Neural progenitor cell (in vitro differentiated cells): ENCODE measurements at regions not wholly inside any gene's neighbourhood (a gene's known extent, or its start where the extent isn't known, plus 50 kb on each side); places are given as distances from the start of the nearest gene placed in this dataset.

Experiments
- DNase-seq: peaks from one replicate; pipeline ENCODE4 v3.0.0-alpha.2; 2016; ENCODE audit warnings: low spot score
- H2AFZ ChIP-seq: fragments of 200-600 bp; sonication (generic); replicated peaks from 2 replicates; pipeline ENCODE4 v1.6.1; 2016; ENCODE audit warnings: antibody characterized with exemption
- H3F3A ChIP-seq: fragments of 200-600 bp; sonication (generic); 2 replicates; pipeline ENCODE4 v1.6.1; 2016; ENCODE audit warnings: antibody characterized with exemption, low read depth
- H3K27ac ChIP-seq: fragments of 200-600 bp; sonication (generic); 2 replicates; pipeline ENCODE4 v1.5.1; 2016; ENCODE audit warnings: mild to moderate bottlenecking
- H3K27me3 ChIP-seq: fragments of 200-600 bp; sonication (generic); 2 replicates; pipeline ENCODE4 v1.6.1; 2016; ENCODE audit warnings: mild to moderate bottlenecking, moderate library complexity
- H3K36me3 ChIP-seq: fragments of 200-600 bp; sonication (generic); 2 replicates; pipeline ENCODE4 v1.5.1; 2016
- H3K4me1 ChIP-seq: fragments of 200-600 bp; sonication (generic); 2 replicates; pipeline ENCODE4 v1.6.1; 2016; ENCODE audit warnings: mixed run types
- H3K4me2 ChIP-seq: fragments of 200-600 bp; sonication (generic); 2 replicates; pipeline ENCODE4 v1.6.1; 2016
- H3K4me3 ChIP-seq: fragments of 200-600 bp; sonication (generic); 2 replicates; pipeline ENCODE4 v1.5.1; 2016
- H3K79me2 ChIP-seq: fragments of 200-600 bp; sonication (generic); 2 replicates; pipeline ENCODE4 v1.6.1; 2016; ENCODE audit warnings: low read depth
- H3K9ac ChIP-seq: fragments of 200-600 bp; sonication (generic); 2 replicates; pipeline ENCODE4 v1.6.1; 2016
- H3K9me3 ChIP-seq: fragments of 200-600 bp; sonication (generic); 2 replicates; pipeline ENCODE4 v1.5.1; 2016; ENCODE audit warnings: low read depth
- H4K20me1 ChIP-seq: fragments of 200-600 bp; sonication (generic); 2 replicates; pipeline ENCODE4 v1.6.1; 2016; ENCODE audit warnings: low read depth
- H3K27ac Mint-ChIP-seq: 3 replicates; pipeline ENCODE4 v1.8.0; 2021; ENCODE audit warnings: mixed read lengths
- H3K27me3 Mint-ChIP-seq: 2 replicates; pipeline ENCODE4 v1.8.0; 2022; ENCODE audit warnings: low read depth, mild to moderate bottlenecking, inconsistent platforms, moderate library complexity, mixed read lengths; ENCODE audit not compliant: insufficient read depth
- H3K36me3 Mint-ChIP-seq: 3 replicates; pipeline ENCODE4 v1.8.0; 2021; ENCODE audit warnings: mixed read lengths
- H3K4me1 Mint-ChIP-seq: 3 replicates; pipeline ENCODE4 v1.8.0; 2021; ENCODE audit warnings: mixed read lengths
- H3K4me3 Mint-ChIP-seq: 3 replicates; pipeline ENCODE4 v1.8.0; 2021; ENCODE audit warnings: mild to moderate bottlenecking, moderate library complexity, mixed read lengths
- H3K9me3 Mint-ChIP-seq: 3 replicates; pipeline ENCODE4 v1.8.0; 2020; ENCODE audit warnings: mixed read lengths
- CTCF ChIP-seq: fragments of 200-600 bp; sonication (generic); IDR thresholded peaks from 2 replicates; pipeline ENCODE4 v1.5.1; 2017; ENCODE audit warnings: antibody characterized with exemption, mild to moderate bottlenecking
- EZH2 ChIP-seq: fragments of 200-600 bp; sonication (generic); IDR thresholded peaks from 2 replicates; pipeline ENCODE4 v1.6.1; 2017; ENCODE audit warnings: antibody characterized with exemption, mild to moderate bottlenecking, moderate library complexity
- EZH2phosphoT487 ChIP-seq: fragments of 200-600 bp; sonication (generic); IDR thresholded peaks from 2 replicates; pipeline ENCODE4 v1.6.1; 2017; ENCODE audit warnings: antibody characterized with exemption

DNA sequence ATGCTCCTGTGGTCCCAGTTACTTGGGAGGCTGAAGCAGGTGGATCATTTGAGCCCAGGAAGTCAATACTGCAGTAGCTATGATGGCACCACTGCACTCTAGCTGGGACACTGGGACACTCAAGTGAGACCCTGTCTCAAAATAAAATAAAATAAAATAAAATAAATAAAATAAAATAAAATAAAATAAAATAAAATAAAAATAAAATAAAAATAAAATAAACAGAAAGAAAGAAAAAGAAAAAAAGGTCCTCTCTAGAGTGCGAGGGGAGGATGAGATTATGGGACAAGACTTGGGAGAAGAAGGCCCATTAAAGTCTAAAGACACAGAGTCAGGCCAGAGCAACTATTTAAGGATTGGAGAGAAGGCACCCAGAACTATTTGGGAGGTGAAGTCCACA is 172.5 kb downstream of the IER5 start:
- no peaks in the 10 kb centered on the region for H3F3A ChIP-seq
- no peaks in the 10 kb centered on the region for H3K36me3 ChIP-seq
- H3K27ac ChIP-seq, result no peak overlapping the region
- Mint-ChIP-seq H3K4me1 (no peaks in the 10 kb centered on the region), H3K9me3 (no peaks in the 10 kb centered on the region), H3K4me3 (no peak overlapping the region), H3K27ac (no peak overlapping the region), H3K36me3 (no peaks in the 10 kb centered on the region), H3K27me3 (peaks cover 13% of the 10 kb centered on the region)
- H4K20me1 ChIP-seq, result no peaks in the 10 kb centered on the region
- H3K27me3 ChIP-seq, result no peaks in the 10 kb centered on the region
- no peak overlapping the region for H3K4me3 ChIP-seq
- no peak overlapping the region for H2AFZ ChIP-seq
- H3K79me2 ChIP-seq, result no peaks in the 10 kb centered on the region
- H3K4me2 ChIP-seq, result no peak overlapping the region
- H3K9me3 ChIP-seq, result no peaks in the 10 kb centered on the region
- no peak overlapping the region for H3K9ac ChIP-seq
- peaks cover 11% of the 10 kb centered on the region for H3K4me1 ChIP-seq
- no peak for DNase-seq
- TF ChIP-seq EZH2phosphoT487 (no peak), EZH2 (no peak), CTCF (no peak)

DNA sequence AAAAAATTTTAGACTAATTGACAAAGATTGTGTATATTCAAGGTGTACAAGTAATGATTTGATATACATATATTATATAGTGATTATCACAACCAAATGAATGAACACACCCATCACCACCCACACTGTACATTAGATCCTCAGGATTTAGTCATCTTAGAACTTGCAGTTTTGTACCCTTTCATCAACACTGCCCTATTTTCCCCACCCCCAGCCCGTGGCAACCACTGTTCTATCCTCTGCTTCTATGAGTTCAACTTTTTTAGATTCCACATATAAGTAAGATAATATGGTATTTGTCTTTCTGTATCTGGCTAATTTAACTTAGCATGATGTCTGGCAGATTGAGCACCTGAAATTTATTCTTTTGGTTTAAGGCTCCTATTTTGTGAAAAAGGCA is 173.6 kb downstream of the IER5 start:
- no peaks in the 10 kb centered on the region for H3K36me3 ChIP-seq
- Mint-ChIP-seq H3K4me1 (no peaks in the 10 kb centered on the region), H3K36me3 (no peaks in the 10 kb centered on the region), H3K4me3 (no peak overlapping the region), H3K27me3 (peaks cover 13% of the 10 kb centered on the region), H3K9me3 (no peaks in the 10 kb centered on the region), H3K27ac (no peak overlapping the region)
- H3K4me3 ChIP-seq, result no peak overlapping the region
- TF ChIP-seq EZH2, result no peak
- TF ChIP-seq CTCF, result no peak
- no peak overlapping the region for H3K4me2 ChIP-seq
- H3K4me1 ChIP-seq, result peaks cover 11% of the 10 kb centered on the region
- no peak overlapping the region for H3K27ac ChIP-seq
- no peak overlapping the region for H2AFZ ChIP-seq
- H3K9ac ChIP-seq, result no peak overlapping the region
- H3F3A ChIP-seq, result no peaks in the 10 kb centered on the region
- no peak for DNase-seq
- H4K20me1 ChIP-seq, result no peaks in the 10 kb centered on the region
- H3K79me2 ChIP-seq, result no peaks in the 10 kb centered on the region
- H3K27me3 ChIP-seq, result no peaks in the 10 kb centered on the region
- H3K9me3 ChIP-seq, result no peaks in the 10 kb centered on the region

DNA sequence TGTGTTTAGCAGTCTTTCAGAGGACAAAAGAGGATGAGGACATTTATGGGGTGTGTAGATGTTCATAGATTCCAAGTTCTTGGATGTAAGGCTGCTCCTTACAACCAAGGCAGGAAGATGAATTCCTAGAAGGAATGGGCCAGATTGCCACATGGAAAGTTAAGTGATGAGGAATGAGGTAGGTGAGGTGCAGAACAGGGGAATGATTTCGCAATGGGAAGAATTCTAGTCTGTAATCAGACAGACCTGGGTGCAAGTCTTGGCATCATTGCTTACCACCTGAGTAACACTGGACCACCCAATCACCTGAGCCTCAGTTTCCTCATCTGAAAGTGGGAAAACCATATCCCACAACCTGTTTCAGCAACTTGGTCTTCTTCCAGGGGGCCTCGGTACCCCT is 174.9 kb downstream of the IER5 start:
- no peaks in the 10 kb centered on the region for H3K36me3 ChIP-seq
- no peak overlapping the region for H3K27ac Mint-ChIP-seq
- TF ChIP-seq CTCF, result no peak
- TF ChIP-seq EZH2, result no peak
- no peak for TF ChIP-seq EZH2phosphoT487
- no peak overlapping the region for H3K4me3 ChIP-seq
- no peaks in the 10 kb centered on the region for H4K20me1 ChIP-seq
- peaks cover 4% of the 10 kb centered on the region for H3K4me1 ChIP-seq
- H3K9ac ChIP-seq, result no peak overlapping the region
- no peak overlapping the region for H3K27ac ChIP-seq
- DNase-seq, result no peak
- H3K9me3 ChIP-seq, result no peaks in the 10 kb centered on the region
- H3K79me2 ChIP-seq, result no peaks in the 10 kb centered on the region
- no peak overlapping the region for H3K4me2 ChIP-seq
- no peaks in the 10 kb centered on the region for H3K27me3 ChIP-seq
- H3K36me3 Mint-ChIP-seq, result no peaks in the 10 kb centered on the region
- H3K4me1 Mint-ChIP-seq, result no peaks in the 10 kb centered on the region
- peaks cover 10% of the 10 kb centered on the region for H3K27me3 Mint-ChIP-seq
- H2AFZ ChIP-seq, result no peak overlapping the region
- no peaks in the 10 kb centered on the region for H3K9me3 Mint-ChIP-seq
- no peaks in the 10 kb centered on the region for H3F3A ChIP-seq
- H3K4me3 Mint-ChIP-seq, result no peak overlapping the region

DNA sequence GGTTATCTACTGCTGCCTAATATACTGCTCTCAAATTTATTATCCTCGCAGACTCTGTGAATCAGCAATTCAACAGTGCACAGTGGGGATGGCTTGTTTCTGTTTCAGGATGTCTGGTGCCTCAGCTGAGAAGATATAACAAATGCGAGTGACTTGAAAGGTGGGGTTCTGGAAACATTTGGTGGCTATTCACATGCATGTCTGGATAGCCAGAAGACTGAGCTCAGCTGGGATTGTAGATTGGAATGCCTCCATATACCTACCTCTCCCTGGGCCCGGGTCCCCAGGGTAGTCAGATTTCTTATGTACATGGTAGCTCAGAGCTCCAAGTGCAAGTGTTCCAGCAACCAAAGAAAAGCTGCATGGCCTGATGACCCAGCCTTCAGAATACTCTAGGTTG is 176.3 kb downstream of the IER5 start:
- Mint-ChIP-seq H3K9me3 (no peaks in the 10 kb centered on the region), H3K4me1 (no peaks in the 10 kb centered on the region), H3K4me3 (no peak overlapping the region), H3K27me3 (peaks cover 7% of the 10 kb centered on the region), H3K36me3 (no peaks in the 10 kb centered on the region), H3K27ac (no peak overlapping the region)
- no peak for DNase-seq
- Histone ChIP-seq H3K4me1 (no peaks in the 10 kb centered on the region), H3K4me2 (no peak overlapping the region), H3K27me3 (no peaks in the 10 kb centered on the region), H3K79me2 (no peaks in the 10 kb centered on the region), H2AFZ (no peak overlapping the region), H4K20me1 (no peaks in the 10 kb centered on the region), H3K27ac (no peak overlapping the region), H3K9me3 (no peaks in the 10 kb centered on the region), H3K9ac (no peak overlapping the region), H3F3A (no peaks in the 10 kb centered on the region), H3K36me3 (no peaks in the 10 kb centered on the region), H3K4me3 (no peak overlapping the region)
- TF ChIP-seq CTCF (no peak), EZH2 (no peak), EZH2phosphoT487 (no peak)
